ENCODE measurements at regions not wholly inside any gene's neighbourhood (a gene's known extent, or its start where the extent isn't known, plus 50 kb on each side); places are given as distances from the start of the nearest gene placed in this dataset.

GRCh38 chr15:95843241-95843910 is 487.1 kb upstream of the NR2F2 start:
- ATAC-seq, result no peak
- no peaks in the 10 kb centered on the region for H3K36me3 ChIP-seq
- no peak for TF ChIP-seq CTCF (IDR thresholded peaks at IDR 0.05)
- intact Hi-C loops (cut with DNase I), result no loop called here
- no peak for DNase-seq
- no peaks in the 10 kb centered on the region for H3K9me3 ChIP-seq
- no peaks in the 10 kb centered on the region for H3K27me3 ChIP-seq (ENCODE audit: low read depth)
- no peak overlapping the region for H3K27ac ChIP-seq
- H3K4me3 ChIP-seq, result no peak overlapping the region
- H3K4me1 ChIP-seq, result no peaks in the 10 kb centered on the region

GRCh38 chr15:95845862-95846515 is 484.5 kb upstream of the NR2F2 start:
- Histone ChIP-seq H3K9me3 (no peaks in the 10 kb centered on the region), H3K27ac (no peak overlapping the region), H3K4me3 (no peak overlapping the region), H3K27me3 (ENCODE audit: low read depth) (no peaks in the 10 kb centered on the region), H3K36me3 (no peaks in the 10 kb centered on the region), H3K4me1 (no peaks in the 10 kb centered on the region)
- TF ChIP-seq CTCF (IDR thresholded peaks at IDR 0.05), result no peak
- DNase-seq, result no peak
- ATAC-seq, result peak in 1 of 2 donors; percentile 25
- intact Hi-C loops (cut with DNase I), result no loop called here

- Histone ChIP-seq H3K27ac (no peak overlapping the region), H3K4me3 (no peak overlapping the region), H3K36me3 (no peaks in the 10 kb centered on the region), H3K4me1 (no peaks in the 10 kb centered on the region), H3K9me3 (no peaks in the 10 kb centered on the region), H3K27me3 (ENCODE audit: low read depth) (no peaks in the 10 kb centered on the region)
- TF ChIP-seq CTCF (IDR thresholded peaks at IDR 0.05), result no peak
- no peak for ATAC-seq
- intact Hi-C loops (cut with DNase I), result no loop called here
- no peak for DNase-seq
Observed at GRCh38 chr15:95848126-95848525, 482.4 kb upstream of the NR2F2 start.

- TF ChIP-seq CTCF (IDR thresholded peaks at IDR 0.05), result no peak
- no peak overlapping the region for H3K4me3 ChIP-seq
- no peak for DNase-seq
- intact Hi-C loops (cut with DNase I), result no loop called here
- H3K27me3 ChIP-seq (ENCODE audit: low read depth), result no peaks in the 10 kb centered on the region
- H3K9me3 ChIP-seq, result no peaks in the 10 kb centered on the region
- no peak overlapping the region for H3K27ac ChIP-seq
- no peaks in the 10 kb centered on the region for H3K4me1 ChIP-seq
- H3K36me3 ChIP-seq, result no peaks in the 10 kb centered on the region
- ATAC-seq, result no peak
Observed at GRCh38 chr15:95850837-95851236, 479.7 kb upstream of the NR2F2 start.

GRCh38 chr15:95853350-95853749 is 477.1 kb upstream of the NR2F2 start:
- H3K36me3 ChIP-seq, result no peaks in the 10 kb centered on the region
- no peak overlapping the region for H3K4me3 ChIP-seq
- TF ChIP-seq CTCF (IDR thresholded peaks at IDR 0.05), result no peak
- no peak overlapping the region for H3K27ac ChIP-seq
- no peaks in the 10 kb centered on the region for H3K27me3 ChIP-seq (ENCODE audit: low read depth)
- DNase-seq (no peak), ATAC-seq (no peak)
- no peaks in the 10 kb centered on the region for H3K9me3 ChIP-seq
- intact Hi-C loops (cut with DNase I), result no loop called here
- no peaks in the 10 kb centered on the region for H3K4me1 ChIP-seq

Data from lower lobe of right lung (tissue), 2 donors.